PC-9 (cell line): ENCODE measurements at regions not wholly inside any gene's neighbourhood (a gene's known extent, or its start where the extent isn't known, plus 50 kb on each side); places are given as distances from the start of the nearest gene placed in this dataset.

Experiments
- BruUV-seq: library from RNA; stranded (reverse); fragments of 400-500 nt; replicated peaks from 2 replicates; lab custom pipeline; 2021; lab: Mats Ljungman, UMichigan
- CTCF ChIA-PET: fragments of 300-600 bp; sonication (Branson Sonifier 250); formaldehyde crosslinking; loops from one replicate; lab custom pipeline; 2022; ENCODE audit warnings: antibody characterized with exemption; lab: Charles Lee
- POLR2A ChIA-PET: fragments of 300-600 bp; sonication (Branson Sonifier 250); formaldehyde crosslinking; loops from one replicate; lab custom pipeline; 2022; ENCODE audit warnings: antibody characterized with exemption; ENCODE audit not compliant: unreplicated experiment; lab: Charles Lee
- DNase-seq, 2 experiments: peaks; one replicate each; pipeline versions ENCODE4 v3.0.0 to v3.0.0-alpha.2; 2015 to 2022; ENCODE audit warnings: mixed read lengths in 1 of 2
- H2AFZ ChIP-seq: fragments of 200-600 bp; sonication (generic); 2 replicates; pipeline ENCODE4 v1.8.1; 2017; ENCODE audit warnings: antibody characterized with exemption
- H3F3A ChIP-seq: fragments of 200-600 bp; sonication (generic); 2 replicates; pipeline ENCODE4 v1.8.1; 2017; ENCODE audit warnings: antibody characterized with exemption, mild to moderate bottlenecking, low read depth; ENCODE audit not compliant: insufficient read depth
- H3K27ac ChIP-seq: fragments of 200-600 bp; sonication (generic); 2 replicates; pipeline ENCODE4 v1.6.1; 2016; ENCODE audit warnings: mixed run types
- H3K27me3 ChIP-seq: fragments of 200-600 bp; sonication (generic); 2 replicates; pipeline ENCODE4 v1.6.1; 2016; ENCODE audit warnings: low read depth, mixed run types; ENCODE audit not compliant: insufficient read depth
- H3K36me3 ChIP-seq: fragments of 200-600 bp; sonication (generic); 2 replicates; pipeline ENCODE4 v1.6.1; 2016; ENCODE audit warnings: low read depth, mixed run types
- H3K4me1 ChIP-seq: fragments of 200-600 bp; sonication (generic); replicated peaks from 2 replicates; pipeline ENCODE4 v1.6.1; 2016; ENCODE audit warnings: mixed run types; ENCODE audit not compliant: insufficient read depth
- H3K4me2 ChIP-seq: fragments of 200-600 bp; sonication (generic); 2 replicates; pipeline ENCODE4 v1.6.1; 2017; ENCODE audit warnings: mixed run types
- H3K4me3 ChIP-seq: fragments of 200-600 bp; sonication (generic); 2 replicates; pipeline ENCODE4 v1.6.1; 2016; ENCODE audit warnings: mixed run types
- H3K79me2 ChIP-seq: fragments of 200-600 bp; sonication (generic); 2 replicates; pipeline ENCODE4 v1.6.1; 2017; ENCODE audit warnings: low read depth, mixed run types
- H3K9me2 ChIP-seq: fragments of 200-600 bp; sonication (generic); 2 replicates; pipeline ENCODE4 v1.8.1; 2017; ENCODE audit warnings: mild to moderate bottlenecking; ENCODE audit not compliant: insufficient read depth
- H3K9me3 ChIP-seq: fragments of 200-600 bp; sonication (generic); 2 replicates; pipeline ENCODE4 v1.8.1; 2016; ENCODE audit warnings: low read depth; ENCODE audit not compliant: insufficient read depth
- H4K20me1 ChIP-seq: fragments of 200-600 bp; sonication (generic); 2 replicates; pipeline ENCODE4 v1.8.1; 2017; ENCODE audit not compliant: insufficient read depth
- CTCF ChIP-seq: fragments of 200-600 bp; sonication (generic); conservative IDR thresholded peaks from 2 replicates; pipeline ENCODE4 v1.6.1; 2017; ENCODE audit warnings: mixed run types, antibody characterized with exemption, mild to moderate bottlenecking, moderate library complexity
- EZH2 ChIP-seq: fragments of 200-600 bp; sonication (generic); IDR thresholded peaks from 2 replicates; pipeline ENCODE4 v1.8.0; 2017; ENCODE audit warnings: antibody characterized with exemption, low read depth
- intact Hi-C: fragments of 100-400 bp; cut with micrococcal nuclease; formaldehyde crosslinking; loops from one replicate; pipeline ENCODE4 v1.10.0; 2022; ENCODE audit not compliant: unreplicated experiment

- no peaks in the 10 kb centered on the region for H3F3A ChIP-seq
- no peaks in the 10 kb centered on the region for H4K20me1 ChIP-seq
- no peaks in the 10 kb centered on the region for H3K4me1 ChIP-seq
- no peaks in the 10 kb centered on the region for H3K27me3 ChIP-seq
- no peaks in the 10 kb centered on the region for H3K36me3 ChIP-seq
- H3K4me2 ChIP-seq, result no peak overlapping the region
- no peak overlapping the region for H3K4me3 ChIP-seq
- no peaks in the 10 kb centered on the region for H3K79me2 ChIP-seq
- DNase-seq, result no peak
- H3K9me2 ChIP-seq, result no peaks in the 10 kb centered on the region
- no peaks in the 10 kb centered on the region for H3K9me3 ChIP-seq
- BruUV-seq, result no TSS peak
- intact Hi-C loops, result no loop called here
- TF ChIP-seq EZH2, result no peak
- TF ChIP-seq CTCF, result no peak
- POLR2A ChIA-PET, result no interaction called here
- no peak overlapping the region for H3K27ac ChIP-seq
- H2AFZ ChIP-seq, result no peak overlapping the region
- CTCF ChIA-PET, result no interaction called here
Observed at GRCh38 chrX:66920296-66920695, 281.4 kb upstream of the EDA2R start.

- BruUV-seq, result no TSS peak
- Histone ChIP-seq H3K9me2 (no peaks in the 10 kb centered on the region), H3K27ac (no peak overlapping the region), H2AFZ (no peak overlapping the region), H3K4me2 (no peak overlapping the region), H3K4me1 (no peaks in the 10 kb centered on the region), H3K79me2 (no peaks in the 10 kb centered on the region), H3K27me3 (no peaks in the 10 kb centered on the region), H3K4me3 (no peak overlapping the region), H3F3A (no peaks in the 10 kb centered on the region), H3K9me3 (no peaks in the 10 kb centered on the region), H4K20me1 (no peaks in the 10 kb centered on the region), H3K36me3 (no peaks in the 10 kb centered on the region)
- DNase-seq, result no peak
- intact Hi-C loops, result no loop called here
- ChIA-PET CTCF (no interaction called here), POLR2A (no interaction called here)
- no peak for TF ChIP-seq EZH2
- no peak for TF ChIP-seq CTCF
Observed at GRCh38 chrX:66919280-66919832, 280.5 kb upstream of the EDA2R start.

- H4K20me1 ChIP-seq, result no peaks in the 10 kb centered on the region
- H3K4me1 ChIP-seq, result no peaks in the 10 kb centered on the region
- H3K9me2 ChIP-seq, result no peaks in the 10 kb centered on the region
- no peak overlapping the region for H3K27ac ChIP-seq
- no peaks in the 10 kb centered on the region for H3K79me2 ChIP-seq
- H3K9me3 ChIP-seq, result no peaks in the 10 kb centered on the region
- ChIA-PET CTCF (no interaction called here), POLR2A (no interaction called here)
- no peak overlapping the region for H3K4me3 ChIP-seq
- no peaks in the 10 kb centered on the region for H3K36me3 ChIP-seq
- H3K27me3 ChIP-seq, result no peaks in the 10 kb centered on the region
- no peak overlapping the region for H3K4me2 ChIP-seq
- no peak overlapping the region for H2AFZ ChIP-seq
- BruUV-seq, result no TSS peak
- no peak for DNase-seq
- TF ChIP-seq EZH2 (no peak), CTCF (no peak)
- no peaks in the 10 kb centered on the region for H3F3A ChIP-seq
- intact Hi-C loops, result no loop called here
Observed at GRCh38 chrX:66918511-66918910, 279.6 kb upstream of the EDA2R start.
